Ectodermal cell (in vitro differentiated cells): ENCODE measurements at regions not wholly inside any gene's neighbourhood (a gene's known extent, or its start where the extent isn't known, plus 50 kb on each side); places are given as distances from the start of the nearest gene placed in this dataset.
A peak's percentile ranks its signal among the peaks of the same experiment; 100 is the strongest.

Experiments
- H3K27ac ChIP-seq: 2 replicates; pipeline ENCODE4 v1.7.0; 2013; ENCODE audit warnings: mild to moderate bottlenecking, low read depth, low read length; ENCODE audit not compliant: insufficient read depth, poor library complexity, severe bottlenecking
- H3K27me3 ChIP-seq: 2 replicates; pipeline ENCODE4 v1.7.0; 2013; ENCODE audit warnings: mild to moderate bottlenecking, low read length; ENCODE audit not compliant: insufficient read depth, control insufficient read depth, poor library complexity, severe bottlenecking
- H3K36me3 ChIP-seq: one replicate; pipeline ENCODE4 v1.7.0; 2013; ENCODE audit warnings: low read length; ENCODE audit not compliant: control insufficient read depth, insufficient read depth
- H3K4me1 ChIP-seq: one replicate; pipeline ENCODE4 v1.7.0; 2013; ENCODE audit warnings: low read length; ENCODE audit not compliant: control insufficient read depth, insufficient read depth
- H3K4me3 ChIP-seq: 2 replicates; pipeline ENCODE4 v1.7.0; 2013; ENCODE audit warnings: low read depth, low read length, control low read depth; ENCODE audit not compliant: insufficient read depth
- H3K9me3 ChIP-seq: 2 replicates; pipeline ENCODE4 v1.7.0; 2013; ENCODE audit warnings: mild to moderate bottlenecking, low read length, moderate library complexity; ENCODE audit not compliant: control insufficient read depth
- WGBS, 2 experiments: methylation state at CpG; one replicate each; pipeline ENCODE4 v1.1.7; 2013; ENCODE audit warnings: missing lambda C conversion rate in 2 of 2; 5-methylcytosine and 5-hydroxymethylcytosine counted together

- Histone ChIP-seq H3K27me3 (no peaks in the 10 kb centered on the region), H3K4me3 (no peak overlapping the region), H3K9me3 (no peaks in the 10 kb centered on the region), H3K27ac (no peak overlapping the region), H3K36me3 (no peaks in the 10 kb centered on the region), H3K4me1 (no peaks in the 10 kb centered on the region)
- WGBS, 2 experiments, result 95 to 100% methylated on average over 1 of the region's 1 CpG
These were observed 250.7 kb downstream of the TBC1D4 start for GRCh38 chr13:75231235-75231634.

GRCh38 chr13:75226733-75227435 lies 255.1 kb downstream of the TBC1D4 start:
- Histone ChIP-seq H3K4me3 (no peak overlapping the region), H3K4me1 (no peaks in the 10 kb centered on the region), H3K36me3 (no peaks in the 10 kb centered on the region), H3K27me3 (no peaks in the 10 kb centered on the region), H3K9me3 (no peaks in the 10 kb centered on the region), H3K27ac (no peak overlapping the region)
- WGBS, 2 experiments, result 96% methylated on average over 3 of the region's 3 CpGs

- no peak overlapping the region for H3K27ac ChIP-seq
- H3K4me1 ChIP-seq, result no peaks in the 10 kb centered on the region
- H3K36me3 ChIP-seq, result no peaks in the 10 kb centered on the region
- no peak overlapping the region for H3K4me3 ChIP-seq
- WGBS, 2 experiments, result 90 to 92% methylated on average over 9 of the region's 9 CpGs
- H3K27me3 ChIP-seq, result no peaks in the 10 kb centered on the region
- H3K9me3 ChIP-seq, result no peaks in the 10 kb centered on the region
These were observed 255.9 kb downstream of the TBC1D4 start for GRCh38 chr13:75226092-75226491.

GRCh38 chr13:75225288-75226032 lies 256.5 kb downstream of the TBC1D4 start:
- Histone ChIP-seq H3K27ac (no peak overlapping the region), H3K4me1 (no peaks in the 10 kb centered on the region), H3K36me3 (no peaks in the 10 kb centered on the region), H3K27me3 (no peaks in the 10 kb centered on the region), H3K9me3 (no peaks in the 10 kb centered on the region), H3K4me3 (no peak overlapping the region)
- WGBS, 2 experiments, result 94% methylated on average over 1 of the region's 1 CpG

- no peak overlapping the region for H3K4me3 ChIP-seq
- no peaks in the 10 kb centered on the region for H3K4me1 ChIP-seq
- no peaks in the 10 kb centered on the region for H3K36me3 ChIP-seq
- no peak overlapping the region for H3K27ac ChIP-seq
- WGBS, 2 experiments, result 95% methylated on average over 4 to 6 of the region's 6 CpGs
- no peaks in the 10 kb centered on the region for H3K9me3 ChIP-seq
- no peaks in the 10 kb centered on the region for H3K27me3 ChIP-seq
These were observed 257.8 kb downstream of the TBC1D4 start for GRCh38 chr13:75224053-75224742.

- Histone ChIP-seq H3K4me1 (peaks cover 4% of the 10 kb centered on the region), H3K27me3 (no peaks in the 10 kb centered on the region)
- WGBS, 2 experiments, result 93 to 94% methylated on average over 1 of the region's 1 CpG
These were observed 259.9 kb downstream of the TBC1D4 start for GRCh38 chr13:75222031-75222430.

GRCh38 chr13:75220861-75221260 lies 261.1 kb downstream of the TBC1D4 start:
- Histone ChIP-seq H3K9me3 (no peaks in the 10 kb centered on the region), H3K27ac (no peak overlapping the region), H3K4me3 (no peak overlapping the region), H3K27me3 (no peaks in the 10 kb centered on the region), H3K4me1 (peaks cover 4% of the 10 kb centered on the region), H3K36me3 (no peaks in the 10 kb centered on the region)
- WGBS, 2 experiments, result 95 to 99% methylated on average over 5 of the region's 5 CpGs

More at GRCh38 chr13:75222031-75222430, 259.9 kb downstream of the TBC1D4 start:
- H3K9me3 ChIP-seq, result no peaks in the 10 kb centered on the region
- H3K4me3 ChIP-seq, result no peak overlapping the region
- H3K27ac ChIP-seq, result no peak overlapping the region
- no peaks in the 10 kb centered on the region for H3K36me3 ChIP-seq

- Histone ChIP-seq H3K4me3 (no peak overlapping the region), H3K36me3 (no peaks in the 10 kb centered on the region), H3K27ac (no peak overlapping the region), H3K9me3 (no peaks in the 10 kb centered on the region), H3K27me3 (no peaks in the 10 kb centered on the region), H3K4me1 (peaks cover 4% of the 10 kb centered on the region)
- WGBS, 2 experiments, result 91% methylated on average over 8 of the region's 8 CpGs
These were observed 261.8 kb downstream of the TBC1D4 start for GRCh38 chr13:75220238-75220542.

GRCh38 chr13:75219479-75220237 lies 262.3 kb downstream of the TBC1D4 start:
- H3K27ac ChIP-seq, result no peak overlapping the region
- WGBS, 2 experiments, result 16 to 19% methylated on average over 31 of the region's 31 CpGs
- H3K4me3 ChIP-seq, result peak overlapping the region; percentile 23
- no peaks in the 10 kb centered on the region for H3K9me3 ChIP-seq
- peaks cover 4% of the 10 kb centered on the region for H3K4me1 ChIP-seq
- no peaks in the 10 kb centered on the region for H3K27me3 ChIP-seq
- no peaks in the 10 kb centered on the region for H3K36me3 ChIP-seq

GRCh38 chr13:75217949-75218348 lies 264.0 kb downstream of the TBC1D4 start:
- H3K4me1 ChIP-seq, result peaks cover 4% of the 10 kb centered on the region
- 38 to 52% methylated on average over 1 of the region's 1 CpG for whole genome bisulfite sequencing, 2 experiments
- H3K36me3 ChIP-seq, result no peaks in the 10 kb centered on the region
- H3K27me3 ChIP-seq, result no peaks in the 10 kb centered on the region
- no peaks in the 10 kb centered on the region for H3K9me3 ChIP-seq
- no peak overlapping the region for H3K27ac ChIP-seq
- no peak overlapping the region for H3K4me3 ChIP-seq
